Body of pancreas (tissue), 4 donors: ENCODE measurements at regions not wholly inside any gene's neighbourhood (a gene's known extent, or its start where the extent isn't known, plus 50 kb on each side); places are given as distances from the start of the nearest gene placed in this dataset.

Source experiments
- ATAC-seq: fragments of 150-250 bp; one replicate; pipeline ENCODE4 v1.9.1; 2016
- DNase-seq, 4 donors: peaks; one replicate each; pipeline ENCODE4 v3.0.0-alpha.2; 2019
- H3K27ac ChIP-seq, 4 donors: fragments of 200-600 bp; sonication (generic); 1 replicate in 3 of 4; 2 replicates in 1 of 4; pipeline versions ENCODE4 v1.5.1 to v1.6.1; 2016 to 2019; ENCODE audit warnings: mild to moderate bottlenecking in 1 of 4, mixed read lengths in 1 of 4, moderate library complexity in 1 of 4
- H3K27me3 ChIP-seq, 2 donors: fragments of 200-600 bp; sonication (generic); one replicate each; pipeline ENCODE4 v1.6.0; 2016; ENCODE audit warnings: mild to moderate bottlenecking in 1 of 2
- H3K36me3 ChIP-seq, 2 donors: fragments of 200-600 bp; sonication (generic); replicated peaks in 1 of 2; 2 replicates each; pipeline ENCODE4 v1.5.1; 2016; ENCODE audit warnings: low read depth in 2 of 2; ENCODE audit not compliant: insufficient read depth in 1 of 2
- H3K4me1 ChIP-seq: fragments of 200-600 bp; sonication (generic); one replicate; pipeline ENCODE4 v1.6.0; 2016
- H3K4me3 ChIP-seq, 2 donors: fragments of 200-600 bp; sonication (generic); 1 replicate in 1 of 2; 2 replicates in 1 of 2; pipeline ENCODE4 v1.5.1; 2016 to 2019
- H3K9me3 ChIP-seq, 3 donors: fragments of 200-600 bp; sonication (generic); 1 replicate in 2 of 3; 2 replicates in 1 of 3; pipeline ENCODE4 v1.5.1; 2016
- CTCF ChIP-seq, 7 experiments: fragments of 450-650 bp in 4 of 7; fragments of 200-600 bp in 3 of 7; sonication (generic) in 3 of 7; IDR thresholded peaks; one replicate each; pipeline ENCODE4 v1.5.1; 2016 to 2019; ENCODE audit warnings: antibody characterized with exemption in 7 of 7
- POLR2A ChIP-seq, 3 donors: fragments of 450-650 bp; IDR thresholded peaks; one replicate each; pipeline ENCODE4 v1.6.1; 2016; ENCODE audit warnings: antibody characterized with exemption in 3 of 3, mild to moderate bottlenecking in 2 of 3
- WGBS, 2 donors: methylation state at CpG; one replicate each; pipeline ENCODE4 v1.1.5; 2017; 5-methylcytosine and 5-hydroxymethylcytosine counted together
- intact Hi-C: fragments of 100-400 bp; cut with DNase I; formaldehyde crosslinking; loops from one replicate; pipeline ENCODE4 v1.15.1; 2023

GRCh38 chr6:28764761-28765282 is 159.0 kb downstream of the TRIM27 start:
- no peak for DNase-seq
- H3K4me3 ChIP-seq, result no peak overlapping the region
- intact Hi-C loops, result no loop called here
- H3K9me3 ChIP-seq, result no peaks in the 10 kb centered on the region
- WGBS, 2 donors, result 12 to 15% methylated on average over 15 of the region's 15 CpGs
- peaks cover 0 to 26% of the 10 kb centered on the region in 2 donors for H3K27me3 ChIP-seq
- H3K4me1 ChIP-seq, result no peaks in the 10 kb centered on the region
- H3K36me3 ChIP-seq, result no peaks in the 10 kb centered on the region
- H3K27ac ChIP-seq, result no peak overlapping the region
- ATAC-seq, result no peak
- TF ChIP-seq CTCF (IDR thresholded peaks at IDR 0.05) (no peak), POLR2A (IDR thresholded peaks at IDR 0.05) (no peak)

- 2 to 4% methylated on average over 13 of the region's 13 CpGs for WGBS, 2 donors
- no peak for DNase-seq
- TF ChIP-seq POLR2A (IDR thresholded peaks at IDR 0.05) (no peak), CTCF (IDR thresholded peaks at IDR 0.05) (no peak)
- H3K4me3 ChIP-seq, result no peak overlapping the region
- peaks cover 0 to 36% of the 10 kb centered on the region in 2 donors for H3K27me3 ChIP-seq
- intact Hi-C loops, result no loop called here
- no peak overlapping the region for H3K27ac ChIP-seq
- H3K4me1 ChIP-seq, result no peaks in the 10 kb centered on the region
- ATAC-seq, result no peak
- no peaks in the 10 kb centered on the region for H3K9me3 ChIP-seq
- no peaks in the 10 kb centered on the region for H3K36me3 ChIP-seq
Measured at GRCh38 chr6:28765978-28766351, 157.8 kb downstream of the TRIM27 start.

- no peaks in the 10 kb centered on the region for H3K36me3 ChIP-seq
- DNase-seq, result no peak
- H3K27me3 ChIP-seq, result peaks cover 0 to 36% of the 10 kb centered on the region in 2 donors
- no peak overlapping the region for H3K27ac ChIP-seq
- no peaks in the 10 kb centered on the region for H3K9me3 ChIP-seq
- H3K4me1 ChIP-seq, result no peaks in the 10 kb centered on the region
- intact Hi-C loops, result no loop called here
- no peak for TF ChIP-seq CTCF (IDR thresholded peaks at IDR 0.05)
- no peak for TF ChIP-seq POLR2A (IDR thresholded peaks at IDR 0.05)
- no peak for ATAC-seq
- no peak overlapping the region for H3K4me3 ChIP-seq
- WGBS, 2 donors, result 1 to 4% methylated on average over 5 of the region's 5 CpGs
Measured at GRCh38 chr6:28766426-28766825, 157.4 kb downstream of the TRIM27 start.

- ATAC-seq (no peak), DNase-seq (no peak)
- Histone ChIP-seq H3K4me1 (no peaks in the 10 kb centered on the region), H3K4me3 (no peak overlapping the region), H3K27ac (no peak overlapping the region), H3K27me3 (peaks cover 0 to 39% of the 10 kb centered on the region in 2 donors), H3K9me3 (no peaks in the 10 kb centered on the region), H3K36me3 (no peaks in the 10 kb centered on the region)
- TF ChIP-seq POLR2A (IDR thresholded peaks at IDR 0.05) (no peak), CTCF (IDR thresholded peaks at IDR 0.05) (no peak)
- intact Hi-C loops, result no loop called here
- WGBS, 2 donors, result 14 to 31% methylated on average over 4 of the region's 4 CpGs
Measured at GRCh38 chr6:28767133-28767532, 156.7 kb downstream of the TRIM27 start.

GRCh38 chr6:28767691-28768090 is 156.1 kb downstream of the TRIM27 start:
- DNase-seq, result no peak
- no peak for ATAC-seq
- WGBS, 2 donors, result 30 to 33% methylated on average over 5 of the region's 5 CpGs
- Histone ChIP-seq H3K27ac (no peak overlapping the region), H3K4me1 (no peaks in the 10 kb centered on the region), H3K27me3 (peaks cover 0 to 44% of the 10 kb centered on the region in 2 donors), H3K9me3 (no peaks in the 10 kb centered on the region), H3K36me3 (no peaks in the 10 kb centered on the region), H3K4me3 (no peak overlapping the region)
- intact Hi-C loops, result no loop called here
- TF ChIP-seq CTCF (IDR thresholded peaks at IDR 0.05) (no peak), POLR2A (IDR thresholded peaks at IDR 0.05) (no peak)
